ENCODE measurements at regions not wholly inside any gene's neighbourhood (a gene's known extent, or its start where the extent isn't known, plus 50 kb on each side); places are given as distances from the start of the nearest gene placed in this dataset.
"Not testable (repeated sequence)": the region's sequence is repeated elsewhere in the genome, so short reads cannot be mapped to it uniquely, and the experiment has no call there.

GRCh38 chr16:76970745-76971099, 220.3 kb upstream of the MON1B start:
- no peak for DNase-seq

- no peak for DNase-seq
Observed at GRCh38 chr16:76976101-76976500, 214.9 kb upstream of the MON1B start.

GRCh38 chr16:76976756-76977155, 214.2 kb upstream of the MON1B start:
- DNase-seq, result no peak

- no peak for DNase-seq
Observed at GRCh38 chr16:76984196-76984595, 206.8 kb upstream of the MON1B start.

GRCh38 chr16:76985392-76986045, 205.5 kb upstream of the MON1B start:
- DNase-seq, result no peak

GRCh38 chr16:76988526-76988925, 202.5 kb upstream of the MON1B start:
- no peak for DNase-seq

- DNase-seq, result no peak
Observed at GRCh38 chr16:77002644-77003043, 188.3 kb upstream of the MON1B start.

- no peak for DNase-seq
Observed at GRCh38 chr16:77009453-77009852, 181.5 kb upstream of the MON1B start.

GRCh38 chr16:77014441-77014840, 176.5 kb upstream of the MON1B start:
- DNase-seq, result no peak

- no peak for DNase-seq
Observed at GRCh38 chr16:77030600-77030999, 160.4 kb upstream of the MON1B start.

- DNase-seq, result no peak
Observed at GRCh38 chr16:77033516-77033915, 157.5 kb upstream of the MON1B start.

- no peak for DNase-seq
Observed at GRCh38 chr16:77035361-77035760, 155.6 kb upstream of the MON1B start.

- no peak for DNase-seq
Observed at GRCh38 chr16:77037696-77038347, 153.2 kb upstream of the MON1B start.

GRCh38 chr16:77041468-77041867, 149.5 kb upstream of the MON1B start:
- DNase-seq, result no peak

- no peak for DNase-seq
Observed at GRCh38 chr16:77043076-77043475, 147.9 kb upstream of the MON1B start.

GRCh38 chr16:77046206-77046605, 144.8 kb upstream of the MON1B start:
- no peak for DNase-seq

- DNase-seq, result no peak
Observed at GRCh38 chr16:77048085-77048484, 142.9 kb upstream of the MON1B start.

GRCh38 chr16:77049577-77049976, 141.4 kb upstream of the MON1B start:
- DNase-seq, result no peak

- not testable (repeated sequence) for DNase-seq
Observed at GRCh38 chr16:77056597-77056996, 134.4 kb upstream of the MON1B start.

GRCh38 chr16:77057161-77057774, 133.7 kb upstream of the MON1B start:
- DNase-seq, result no peak

- no peak for DNase-seq
Observed at GRCh38 chr16:77059446-77059845, 131.5 kb upstream of the MON1B start.

GRCh38 chr16:77060614-77061013, 130.4 kb upstream of the MON1B start:
- DNase-seq, result no peak

All from hypothalamus (tissue), 51 donors.